Skeletal muscle tissue (tissue), 3 donors: ENCODE measurements at regions not wholly inside any gene's neighbourhood (a gene's known extent, or its start where the extent isn't known, plus 50 kb on each side); places are given as distances from the start of the nearest gene placed in this dataset.

Experiments
- H3K27ac ChIP-seq: one replicate; pipeline ENCODE4 v1.7.0; 2013; ENCODE audit warnings: mild to moderate bottlenecking, low read depth, low read length, inconsistent platforms
- H3K27me3 ChIP-seq, 3 donors: one replicate each; pipeline ENCODE4 v1.7.0; 2013; ENCODE audit warnings: low read length in 3 of 3; ENCODE audit not compliant: control insufficient read depth in 3 of 3, insufficient read depth in 3 of 3
- H3K36me3 ChIP-seq, 3 donors: one replicate each; pipeline ENCODE4 v1.7.0; 2013; ENCODE audit warnings: low read length in 3 of 3; ENCODE audit not compliant: control insufficient read depth in 3 of 3, insufficient read depth in 3 of 3
- H3K4me1 ChIP-seq, 3 donors: one replicate each; pipeline ENCODE4 v1.7.0; 2013; ENCODE audit warnings: low read length in 3 of 3, mild to moderate bottlenecking in 3 of 3; ENCODE audit not compliant: control insufficient read depth in 3 of 3, insufficient read depth in 3 of 3
- H3K4me3 ChIP-seq, 3 donors: one replicate each; pipeline ENCODE4 v1.7.0; 2013; ENCODE audit warnings: low read length in 3 of 3
- H3K9ac ChIP-seq, 3 donors: one replicate each; pipeline ENCODE4 v1.7.0; 2013; ENCODE audit warnings: low read length in 3 of 3, mild to moderate bottlenecking in 3 of 3, moderate library complexity in 2 of 3, low read depth in 1 of 3
- H3K9me3 ChIP-seq, 3 donors: one replicate each; pipeline ENCODE4 v1.7.0; 2013; ENCODE audit warnings: low read length in 3 of 3; ENCODE audit not compliant: control insufficient read depth in 3 of 3
- donor health status: Osteomylitis.

DNA sequence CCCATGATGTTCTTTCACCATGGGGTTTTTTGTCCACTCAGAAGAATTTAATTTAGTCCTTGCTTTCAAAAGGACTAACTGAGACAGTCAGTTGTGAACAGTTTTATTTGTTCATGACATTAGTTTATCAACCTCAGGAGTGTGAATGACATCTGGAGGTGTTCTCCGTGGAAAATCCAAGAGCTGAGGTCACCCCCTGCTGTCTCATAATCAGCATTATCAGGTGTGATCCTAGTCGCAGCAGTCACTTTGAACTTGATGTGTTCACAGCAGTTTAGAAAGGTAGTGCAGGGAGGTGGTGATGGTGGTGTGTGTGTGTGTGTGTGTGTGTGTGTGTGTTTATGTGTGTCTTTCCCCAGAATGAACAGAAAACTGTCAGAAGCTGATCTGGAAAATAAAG lies 1760.8 kb upstream of the PCDH10 start:
- Histone ChIP-seq H3K9ac (no peak overlapping the region), H3K4me1 (no peaks in the 10 kb centered on the region), H3K4me3 (no peak overlapping the region), H3K27ac (no peak overlapping the region), H3K27me3 (no peaks in the 10 kb centered on the region), H3K9me3 (no peaks in the 10 kb centered on the region), H3K36me3 (no peaks in the 10 kb centered on the region)

DNA sequence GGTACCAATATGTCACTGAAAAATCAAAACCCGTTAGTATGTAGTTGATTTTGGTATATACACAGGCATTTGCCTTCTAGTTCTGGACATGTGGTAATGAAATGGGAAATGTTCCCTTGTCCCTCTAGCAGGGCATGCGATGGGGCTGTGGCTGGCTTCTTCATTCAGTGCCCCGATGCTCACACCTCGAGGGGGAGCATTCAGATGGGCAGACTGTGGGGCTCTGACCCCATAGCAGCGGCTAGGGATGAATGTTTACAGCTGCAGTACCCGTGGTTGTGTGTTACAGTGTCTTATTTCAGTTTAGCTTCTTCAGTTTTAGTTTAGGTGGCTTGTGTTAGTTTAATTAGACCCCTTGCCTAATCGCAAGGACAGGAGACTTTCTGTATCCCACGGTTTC lies 1741.0 kb upstream of the PCDH10 start:
- Histone ChIP-seq H3K27ac (no peak overlapping the region), H3K27me3 (no peaks in the 10 kb centered on the region), H3K36me3 (no peaks in the 10 kb centered on the region), H3K4me3 (no peak overlapping the region), H3K4me1 (no peaks in the 10 kb centered on the region), H3K9ac (no peak overlapping the region), H3K9me3 (peaks cover 0 to 2% (median 2%) of the 10 kb centered on the region in 3 donors)

- H3K4me3 ChIP-seq = no peak overlapping the region
- no peaks in the 10 kb centered on the region for H3K27me3 ChIP-seq
- no peaks in the 10 kb centered on the region for H3K4me1 ChIP-seq
- H3K36me3 ChIP-seq = no peaks in the 10 kb centered on the region
- H3K9ac ChIP-seq = no peak overlapping the region
- H3K27ac ChIP-seq = no peak overlapping the region
- peaks cover 0 to 2% (median 2%) of the 10 kb centered on the region in 3 donors for H3K9me3 ChIP-seq
These were observed 1737.7 kb upstream of the PCDH10 start for GRCh38 chr4:131411393-131411792.

GRCh38 chr4:131419147-131419546 lies 1729.9 kb upstream of the PCDH10 start:
- H3K27ac ChIP-seq = no peak overlapping the region
- H3K4me1 ChIP-seq = no peaks in the 10 kb centered on the region
- peaks cover 0 to 5% (median 0%) of the 10 kb centered on the region in 3 donors for H3K9me3 ChIP-seq
- H3K27me3 ChIP-seq = no peaks in the 10 kb centered on the region
- H3K9ac ChIP-seq = no peak overlapping the region
- no peaks in the 10 kb centered on the region for H3K36me3 ChIP-seq
- no peak overlapping the region for H3K4me3 ChIP-seq

- H3K9me3 ChIP-seq = no peaks in the 10 kb centered on the region
- no peaks in the 10 kb centered on the region for H3K4me1 ChIP-seq
- H3K27ac ChIP-seq = no peak overlapping the region
- H3K9ac ChIP-seq = no peak overlapping the region
- H3K36me3 ChIP-seq = no peaks in the 10 kb centered on the region
- H3K27me3 ChIP-seq = no peaks in the 10 kb centered on the region
- H3K4me3 ChIP-seq = no peak overlapping the region
These were observed 1722.9 kb upstream of the PCDH10 start for GRCh38 chr4:131426023-131426758.

GRCh38 chr4:131427000-131427399 lies 1722.1 kb upstream of the PCDH10 start:
- H3K27ac ChIP-seq = no peak overlapping the region
- H3K4me1 ChIP-seq = no peaks in the 10 kb centered on the region
- H3K27me3 ChIP-seq = no peaks in the 10 kb centered on the region
- no peaks in the 10 kb centered on the region for H3K9me3 ChIP-seq
- no peak overlapping the region for H3K9ac ChIP-seq
- no peaks in the 10 kb centered on the region for H3K36me3 ChIP-seq
- no peak overlapping the region for H3K4me3 ChIP-seq

GRCh38 chr4:131430302-131430701 lies 1718.8 kb upstream of the PCDH10 start:
- Histone ChIP-seq H3K9me3 (no peaks in the 10 kb centered on the region), H3K27me3 (no peaks in the 10 kb centered on the region), H3K36me3 (no peaks in the 10 kb centered on the region), H3K4me1 (no peaks in the 10 kb centered on the region), H3K4me3 (no peak overlapping the region), H3K9ac (no peak overlapping the region), H3K27ac (no peak overlapping the region)

- Histone ChIP-seq H3K9me3 (no peaks in the 10 kb centered on the region), H3K9ac (no peak overlapping the region), H3K4me1 (no peaks in the 10 kb centered on the region), H3K27ac (no peak overlapping the region), H3K4me3 (no peak overlapping the region), H3K36me3 (no peaks in the 10 kb centered on the region), H3K27me3 (no peaks in the 10 kb centered on the region)
These were observed 1707.9 kb upstream of the PCDH10 start for GRCh38 chr4:131441004-131441688.

GRCh38 chr4:131447883-131448282 lies 1701.2 kb upstream of the PCDH10 start:
- no peaks in the 10 kb centered on the region for H3K4me1 ChIP-seq
- H3K36me3 ChIP-seq = no peaks in the 10 kb centered on the region
- no peak overlapping the region for H3K4me3 ChIP-seq

GRCh38 chr4:131450572-131451209 lies 1698.4 kb upstream of the PCDH10 start:
- Histone ChIP-seq H3K36me3 (no peaks in the 10 kb centered on the region), H3K27ac (no peak overlapping the region), H3K4me1 (no peaks in the 10 kb centered on the region), H3K27me3 (no peaks in the 10 kb centered on the region), H3K9me3 (no peaks in the 10 kb centered on the region), H3K4me3 (no peak overlapping the region), H3K9ac (no peak overlapping the region)

More at GRCh38 chr4:131447883-131448282, 1701.2 kb upstream of the PCDH10 start:
- H3K9ac ChIP-seq = no peak overlapping the region
- no peaks in the 10 kb centered on the region for H3K9me3 ChIP-seq
- no peaks in the 10 kb centered on the region for H3K27me3 ChIP-seq
- no peak overlapping the region for H3K27ac ChIP-seq
